ENCODE measurements at regions not wholly inside any gene's neighbourhood (a gene's known extent, or its start where the extent isn't known, plus 50 kb on each side); places are given as distances from the start of the nearest gene placed in this dataset.
"Not testable (repeated sequence)": the region's sequence is repeated elsewhere in the genome, so short reads cannot be mapped to it uniquely, and the experiment has no call there.

DNA sequence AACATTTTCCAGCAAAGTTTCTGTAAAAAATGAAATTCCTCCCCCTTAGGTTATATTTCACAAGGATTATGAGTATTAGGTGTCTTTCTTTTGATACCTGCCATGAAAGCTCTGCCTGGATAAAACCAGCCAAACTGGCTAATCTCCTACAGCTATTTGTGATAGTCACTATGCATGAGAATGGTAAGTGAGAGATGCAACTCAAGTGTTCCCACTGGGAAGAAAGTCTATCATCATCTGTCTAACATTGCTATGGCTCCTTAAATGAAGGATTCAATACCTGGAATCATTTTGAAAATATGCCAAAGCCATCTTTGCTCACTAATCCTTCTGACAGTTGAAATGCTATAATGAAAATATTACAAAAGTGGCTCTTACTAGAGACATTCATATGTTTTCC lies 339.9 kb upstream of the LRRTM4 start:
- Histone ChIP-seq H3K36me3 (ENCODE audit: low read depth, missing control alignments) (no peaks in the 10 kb centered on the region), H3K4me1 (no peaks in the 10 kb centered on the region), H3K4me3 (no peak overlapping the region), H3K9me3 (no peaks in the 10 kb centered on the region), H3K27me3 (no peaks in the 10 kb centered on the region), H3K27ac (no peak overlapping the region)
- no peak for DNase-seq
- intact Hi-C loops (cut with DNase I; ENCODE audit: low total_unique reads), result no loop called here
- TF ChIP-seq CTCF (IDR thresholded peaks at IDR 0.05), result no peak
- no peak for TF ChIP-seq POLR2A (IDR thresholded peaks at IDR 0.05)

DNA sequence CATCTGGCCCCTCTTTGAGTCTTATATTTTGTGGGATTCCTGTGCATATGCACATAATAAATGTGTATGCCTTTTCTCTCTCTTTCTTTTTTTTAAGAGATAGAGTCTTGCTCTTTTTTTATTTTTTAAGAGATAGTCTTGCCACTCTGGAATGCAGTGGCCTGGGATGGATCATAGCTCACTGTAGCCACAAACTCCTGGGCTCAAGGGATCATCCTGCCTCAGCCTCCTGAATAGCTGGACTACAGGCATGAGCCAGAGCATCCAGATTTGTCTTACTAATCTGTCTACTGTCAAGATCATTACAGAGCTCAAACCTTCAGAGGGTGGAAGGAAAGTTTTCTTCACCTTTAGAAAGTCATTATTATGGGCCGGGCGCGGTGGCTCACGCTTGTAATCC lies 342.2 kb upstream of the LRRTM4 start:
- Histone ChIP-seq H3K4me3 (no peak overlapping the region), H3K27me3 (no peaks in the 10 kb centered on the region), H3K27ac (no peak overlapping the region), H3K36me3 (ENCODE audit: low read depth, missing control alignments) (no peaks in the 10 kb centered on the region), H3K9me3 (no peaks in the 10 kb centered on the region), H3K4me1 (no peaks in the 10 kb centered on the region)
- 51 to 100% methylated on average over 1 to 4 of the region's 4 CpGs for WGBS, 2 donors
- TF ChIP-seq CTCF (IDR thresholded peaks at IDR 0.05), result no peak
- no peak for TF ChIP-seq POLR2A (IDR thresholded peaks at IDR 0.05)
- DNase-seq, result no peak
- intact Hi-C loops (cut with DNase I; ENCODE audit: low total_unique reads), result no loop called here

DNA sequence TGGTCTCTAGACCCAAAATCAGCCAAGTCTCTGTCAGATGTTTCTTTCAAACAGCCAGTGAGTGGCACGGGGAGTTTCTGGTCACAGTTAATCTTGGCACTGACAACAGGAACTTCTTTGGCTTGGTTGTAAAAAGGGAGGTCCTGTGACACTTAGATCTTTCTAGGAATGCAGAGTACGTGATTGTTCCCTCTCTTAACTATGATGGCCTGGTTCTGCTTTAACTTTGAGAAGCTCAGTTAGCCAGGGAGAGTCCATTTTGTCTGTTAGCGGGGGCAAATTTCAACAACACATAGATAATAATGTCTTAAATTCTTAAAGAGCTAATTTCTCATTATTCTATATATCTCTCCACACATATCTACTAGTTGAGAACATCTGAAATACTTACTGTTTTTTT lies 344.5 kb upstream of the LRRTM4 start:
- WGBS, 2 donors, result 46 to 51% methylated on average over 3 of the region's 3 CpGs
- intact Hi-C loops (cut with DNase I; ENCODE audit: low total_unique reads), result no loop called here
- Histone ChIP-seq H3K4me3 (no peak overlapping the region), H3K4me1 (no peaks in the 10 kb centered on the region), H3K27me3 (no peaks in the 10 kb centered on the region), H3K27ac (no peak overlapping the region), H3K9me3 (no peaks in the 10 kb centered on the region), H3K36me3 (ENCODE audit: low read depth, missing control alignments) (no peaks in the 10 kb centered on the region)
- no peak for DNase-seq
- TF ChIP-seq POLR2A (IDR thresholded peaks at IDR 0.05) (no peak), CTCF (IDR thresholded peaks at IDR 0.05) (no peak)

GRCh38 chr2:77867146-77867545 lies 345.0 kb upstream of the LRRTM4 start:
- H3K4me1 ChIP-seq, result no peaks in the 10 kb centered on the region
- no peak overlapping the region for H3K4me3 ChIP-seq
- intact Hi-C loops (cut with DNase I; ENCODE audit: low total_unique reads), result no loop called here
- no peaks in the 10 kb centered on the region for H3K9me3 ChIP-seq
- no peaks in the 10 kb centered on the region for H3K36me3 ChIP-seq (ENCODE audit: low read depth, missing control alignments)
- H3K27me3 ChIP-seq, result no peaks in the 10 kb centered on the region
- TF ChIP-seq POLR2A (IDR thresholded peaks at IDR 0.05) (no peak), CTCF (IDR thresholded peaks at IDR 0.05) (no peak)
- no peak for DNase-seq
- no peak overlapping the region for H3K27ac ChIP-seq

DNA sequence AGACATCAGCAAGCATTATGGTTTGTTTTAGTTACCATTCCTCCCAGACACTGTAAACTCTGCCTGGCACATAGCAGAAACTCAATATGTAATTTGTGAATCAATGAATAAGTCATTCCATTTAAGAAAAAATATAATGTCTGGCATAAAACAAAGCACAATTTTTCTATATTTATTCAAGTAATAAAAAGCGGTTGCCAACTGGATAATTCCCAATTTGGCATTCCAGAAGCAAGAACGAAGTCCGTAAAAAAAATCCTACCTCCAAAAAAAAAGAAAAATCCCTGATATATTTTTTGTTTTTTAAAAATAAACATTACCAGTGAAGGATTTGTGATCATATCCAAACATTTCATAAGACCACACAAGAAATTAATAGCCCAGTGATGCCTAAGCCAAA lies 351.3 kb upstream of the LRRTM4 start:
- DNase-seq, result no peak
- Histone ChIP-seq H3K27me3 (no peaks in the 10 kb centered on the region), H3K27ac (no peak overlapping the region), H3K4me3 (no peak overlapping the region), H3K9me3 (no peaks in the 10 kb centered on the region), H3K4me1 (no peaks in the 10 kb centered on the region), H3K36me3 (ENCODE audit: low read depth, missing control alignments) (no peaks in the 10 kb centered on the region)
- WGBS, 2 donors, result 52 to 62% methylated on average over 3 of the region's 3 CpGs
- intact Hi-C loops (cut with DNase I; ENCODE audit: low total_unique reads), result no loop called here
- no peak for TF ChIP-seq POLR2A (IDR thresholded peaks at IDR 0.05)
- TF ChIP-seq CTCF (IDR thresholded peaks at IDR 0.05), result no peak

DNA sequence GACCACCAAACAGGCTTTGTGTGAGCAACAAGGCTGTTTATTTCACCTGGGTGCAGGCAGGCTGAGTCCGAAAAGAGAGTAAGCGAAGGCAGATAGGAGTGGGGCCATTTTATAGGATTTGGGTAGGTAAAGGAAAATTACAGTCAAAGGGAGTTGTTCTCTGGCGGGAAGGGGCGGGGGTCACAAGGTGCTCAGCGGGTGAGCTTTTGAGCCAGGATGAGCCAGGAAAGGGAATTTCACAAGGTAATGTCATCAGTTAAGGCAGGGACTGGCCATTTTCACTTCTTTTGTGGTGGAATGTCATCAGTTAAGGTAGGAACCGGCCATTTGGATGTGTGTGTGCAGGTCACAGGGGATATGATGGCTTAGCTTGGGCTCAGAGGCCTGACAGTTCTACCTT lies 378.0 kb upstream of the LRRTM4 start:
- H3K4me1 ChIP-seq; H3K27ac ChIP-seq; intact Hi-C loops (cut with DNase I; ENCODE audit: low total_unique reads); H3K27me3 ChIP-seq; H3K9me3 ChIP-seq; DNase-seq; H3K36me3 ChIP-seq (ENCODE audit: low read depth, missing control alignments); H3K4me3 ChIP-seq: not testable (repeated sequence)
- 88 to 94% methylated on average over 6 of the region's 6 CpGs for WGBS, 2 donors

Measured in testis (tissue), 2 donors.